Endothelial cell (in vitro differentiated cells): ENCODE measurements at regions not wholly inside any gene's neighbourhood (a gene's known extent, or its start where the extent isn't known, plus 50 kb on each side); places are given as distances from the start of the nearest gene placed in this dataset.

ENCODE experiments used
- DNase-seq: peaks from one replicate; pipeline ENCODE4 v3.0.0; 2021; ENCODE audit warnings: low spot score
- H3K27ac Mint-ChIP-seq: one replicate; pipeline ENCODE4 v1.8.0; 2021; ENCODE audit warnings: mixed read lengths, inconsistent platforms; ENCODE audit not compliant: unreplicated experiment
- H3K27me3 Mint-ChIP-seq: one replicate; pipeline ENCODE4 v1.8.0; 2021; ENCODE audit warnings: mild to moderate bottlenecking, moderate library complexity, mixed read lengths, inconsistent platforms; ENCODE audit not compliant: unreplicated experiment
- H3K36me3 Mint-ChIP-seq: one replicate; pipeline ENCODE4 v1.8.0; 2021; ENCODE audit warnings: mild to moderate bottlenecking, low read depth, mixed read lengths, inconsistent platforms; ENCODE audit not compliant: unreplicated experiment
- H3K4me1 Mint-ChIP-seq: one replicate; pipeline ENCODE4 v1.8.0; 2021; ENCODE audit warnings: mild to moderate bottlenecking, mixed read lengths, inconsistent platforms; ENCODE audit not compliant: unreplicated experiment
- H3K4me3 Mint-ChIP-seq: one replicate; pipeline ENCODE4 v1.8.0; 2021; ENCODE audit warnings: mild to moderate bottlenecking, mixed read lengths, inconsistent platforms; ENCODE audit not compliant: unreplicated experiment
- H3K9me3 Mint-ChIP-seq: one replicate; pipeline ENCODE4 v1.8.0; 2021; ENCODE audit warnings: mixed read lengths, inconsistent platforms; ENCODE audit not compliant: unreplicated experiment
- CTCF ChIP-seq: fragments of 200-600 bp; sonication (generic); IDR thresholded peaks from one replicate; pipeline ENCODE4 v1.5.0; 2021; ENCODE audit warnings: antibody characterized with exemption; ENCODE audit not compliant: unreplicated experiment

GRCh38 chr1:214939180-214939579 lies 143.4 kb upstream of the KCNK2 start:
- no peak for TF ChIP-seq CTCF
- Mint-ChIP-seq H3K27ac (no peak overlapping the region), H3K36me3 (no peaks in the 10 kb centered on the region), H3K4me3 (no peak overlapping the region), H3K9me3 (no peaks in the 10 kb centered on the region), H3K4me1 (peaks cover 25% of the 10 kb centered on the region), H3K27me3 (no peaks in the 10 kb centered on the region)
- DNase-seq: no peak

- H3K9me3 Mint-ChIP-seq: no peaks in the 10 kb centered on the region
- H3K27ac Mint-ChIP-seq: no peak overlapping the region
- no peaks in the 10 kb centered on the region for H3K36me3 Mint-ChIP-seq
- DNase-seq: no peak
- no peak overlapping the region for H3K4me3 Mint-ChIP-seq
- TF ChIP-seq CTCF: no peak
- H3K4me1 Mint-ChIP-seq: peaks cover 22% of the 10 kb centered on the region
- no peaks in the 10 kb centered on the region for H3K27me3 Mint-ChIP-seq
Observed at GRCh38 chr1:214941061-214941460, 141.5 kb upstream of the KCNK2 start.

GRCh38 chr1:214943054-214943453 lies 139.5 kb upstream of the KCNK2 start:
- H3K4me3 Mint-ChIP-seq: no peak overlapping the region
- peaks cover 2% of the 10 kb centered on the region for H3K27me3 Mint-ChIP-seq
- no peak for DNase-seq
- H3K9me3 Mint-ChIP-seq: no peaks in the 10 kb centered on the region
- H3K4me1 Mint-ChIP-seq: peaks cover 22% of the 10 kb centered on the region
- TF ChIP-seq CTCF: no peak
- H3K27ac Mint-ChIP-seq: no peak overlapping the region
- no peaks in the 10 kb centered on the region for H3K36me3 Mint-ChIP-seq

- H3K4me1 Mint-ChIP-seq: peaks cover 22% of the 10 kb centered on the region
Observed at GRCh38 chr1:214946615-214947014, 135.9 kb upstream of the KCNK2 start.

GRCh38 chr1:214952648-214953047 lies 129.9 kb upstream of the KCNK2 start:
- peak; percentile 38 for TF ChIP-seq CTCF
- Mint-ChIP-seq H3K4me1 (peaks cover 2% of the 10 kb centered on the region), H3K27ac (no peak overlapping the region), H3K27me3 (peaks cover 2% of the 10 kb centered on the region), H3K4me3 (no peak overlapping the region), H3K9me3 (no peaks in the 10 kb centered on the region), H3K36me3 (no peaks in the 10 kb centered on the region)
- no peak for DNase-seq

More at GRCh38 chr1:214946615-214947014, 135.9 kb upstream of the KCNK2 start:
- H3K9me3 Mint-ChIP-seq: no peaks in the 10 kb centered on the region
- no peak overlapping the region for H3K4me3 Mint-ChIP-seq
- H3K27ac Mint-ChIP-seq: no peak overlapping the region
- TF ChIP-seq CTCF: no peak
- no peak for DNase-seq
- H3K27me3 Mint-ChIP-seq: peaks cover 2% of the 10 kb centered on the region
- no peaks in the 10 kb centered on the region for H3K36me3 Mint-ChIP-seq
